ENCODE measurements at regions not wholly inside any gene's neighbourhood (a gene's known extent, or its start where the extent isn't known, plus 50 kb on each side); places are given as distances from the start of the nearest gene placed in this dataset.

DNA sequence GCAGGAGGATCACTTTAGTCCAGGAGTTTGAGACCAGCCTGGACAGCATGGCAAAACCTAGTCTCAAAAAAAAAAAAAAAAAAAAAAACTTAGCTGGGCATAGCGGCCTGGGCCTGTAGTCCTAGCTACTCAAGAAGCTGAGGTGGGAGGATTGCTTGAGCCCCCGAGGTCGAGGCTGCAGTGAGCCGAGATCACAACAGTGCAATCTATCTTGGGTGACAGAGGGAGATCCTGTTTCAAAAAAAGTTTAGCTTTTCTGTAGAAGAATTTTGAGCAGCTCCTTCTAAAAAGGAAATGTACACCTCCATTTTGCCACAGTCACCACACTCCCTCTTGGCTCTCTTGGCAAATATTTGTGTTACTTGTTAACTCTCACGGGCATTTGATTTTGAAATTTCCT is 505.8 kb downstream of the DOK5 start:
- TF ChIP-seq, protein P1, sequence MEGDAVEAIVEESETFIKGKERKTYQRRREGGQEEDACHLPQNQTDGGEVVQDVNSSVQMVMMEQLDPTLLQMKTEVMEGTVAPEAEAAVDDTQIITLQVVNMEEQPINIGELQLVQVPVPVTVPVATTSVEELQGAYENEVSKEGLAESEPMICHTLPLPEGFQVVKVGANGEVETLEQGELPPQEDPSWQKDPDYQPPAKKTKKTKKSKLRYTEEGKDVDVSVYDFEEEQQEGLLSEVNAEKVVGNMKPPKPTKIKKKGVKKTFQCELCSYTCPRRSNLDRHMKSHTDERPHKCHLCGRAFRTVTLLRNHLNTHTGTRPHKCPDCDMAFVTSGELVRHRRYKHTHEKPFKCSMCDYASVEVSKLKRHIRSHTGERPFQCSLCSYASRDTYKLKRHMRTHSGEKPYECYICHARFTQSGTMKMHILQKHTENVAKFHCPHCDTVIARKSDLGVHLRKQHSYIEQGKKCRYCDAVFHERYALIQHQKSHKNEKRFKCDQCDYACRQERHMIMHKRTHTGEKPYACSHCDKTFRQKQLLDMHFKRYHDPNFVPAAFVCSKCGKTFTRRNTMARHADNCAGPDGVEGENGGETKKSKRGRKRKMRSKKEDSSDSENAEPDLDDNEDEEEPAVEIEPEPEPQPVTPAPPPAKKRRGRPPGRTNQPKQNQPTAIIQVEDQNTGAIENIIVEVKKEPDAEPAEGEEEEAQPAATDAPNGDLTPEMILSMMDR (IDR thresholded peaks at IDR 0.05 in 8 of 11, conservative IDR thresholded peaks at IDR 0.05 in 3 of 11), result no peak
- no peak for TF ChIP-seq POLR2A (IDR thresholded peaks at IDR 0.05)

Data from spleen (tissue), 7 donors.